Activated CD8-positive, alpha-beta memory T cell treated with anti-CD3 and anti-CD28 coated beads for 4 hours (primary cell): ENCODE measurements at regions not wholly inside any gene's neighbourhood (a gene's known extent, or its start where the extent isn't known, plus 50 kb on each side); places are given as distances from the start of the nearest gene placed in this dataset.

ENCODE experiments used
- DNase-seq, 2 donors: peaks; one replicate each; pipeline ENCODE4 v3.0.0-alpha.2; 2020; ENCODE audit warnings: low read depth in 2 of 2

GRCh38 chr3:177742273-177742672, 545.0 kb upstream of the TBL1XR1 start:
- no peak for DNase-seq

GRCh38 chr3:177743173-177743890, 546.0 kb upstream of the TBL1XR1 start:
- DNase-seq, result no peak

GRCh38 chr3:177744873-177745606, 547.8 kb upstream of the TBL1XR1 start:
- DNase-seq, result no peak

- no peak for DNase-seq
Measured at GRCh38 chr3:177745607-177746005, 548.3 kb upstream of the TBL1XR1 start.

GRCh38 chr3:177746337-177746933, 549.2 kb upstream of the TBL1XR1 start:
- no peak for DNase-seq

- no peak for DNase-seq
Measured at GRCh38 chr3:177749836-177750235, 552.6 kb upstream of the TBL1XR1 start.

- no peak for DNase-seq
Measured at GRCh38 chr3:177750436-177750835, 553.2 kb upstream of the TBL1XR1 start.

GRCh38 chr3:177751770-177752169, 554.5 kb upstream of the TBL1XR1 start:
- DNase-seq, result no peak

GRCh38 chr3:177752831-177753230, 555.5 kb upstream of the TBL1XR1 start:
- no peak for DNase-seq

GRCh38 chr3:177753451-177754155, 556.3 kb upstream of the TBL1XR1 start:
- no peak for DNase-seq

GRCh38 chr3:177754508-177754921, 557.2 kb upstream of the TBL1XR1 start:
- no peak for DNase-seq

- DNase-seq, result no peak
Measured at GRCh38 chr3:177758126-177758525, 560.8 kb upstream of the TBL1XR1 start.

- no peak for DNase-seq
Measured at GRCh38 chr3:177760803-177761202, 563.5 kb upstream of the TBL1XR1 start.

GRCh38 chr3:177764377-177764912, 567.2 kb upstream of the TBL1XR1 start:
- DNase-seq, result no peak

- no peak for DNase-seq
Measured at GRCh38 chr3:177764933-177765332, 567.7 kb upstream of the TBL1XR1 start.

- no peak for DNase-seq
Measured at GRCh38 chr3:177770383-177771230, 573.3 kb upstream of the TBL1XR1 start.

GRCh38 chr3:177771780-177772179, 574.5 kb upstream of the TBL1XR1 start:
- DNase-seq, result no peak

- DNase-seq, result no peak
Measured at GRCh38 chr3:177772908-177773557, 575.8 kb upstream of the TBL1XR1 start.

- no peak for DNase-seq
Measured at GRCh38 chr3:177773717-177774116, 576.4 kb upstream of the TBL1XR1 start.

- DNase-seq, result no peak
Measured at GRCh38 chr3:177776661-177777101, 579.4 kb upstream of the TBL1XR1 start.
